Sigmoid colon (tissue), 4 donors: ENCODE measurements at regions not wholly inside any gene's neighbourhood (a gene's known extent, or its start where the extent isn't known, plus 50 kb on each side); places are given as distances from the start of the nearest gene placed in this dataset.

Source experiments
- POLR2A ChIP-seq, 2 donors: fragments of 450-650 bp; IDR thresholded peaks; one replicate each; pipeline ENCODE4 v1.6.1; 2016; ENCODE audit warnings: antibody characterized with exemption in 2 of 2, mild to moderate bottlenecking in 2 of 2, moderate library complexity in 2 of 2
- POLR2AphosphoS5 ChIP-seq, 4 donors: sonication (generic); formaldehyde crosslinking; IDR thresholded peaks; one replicate each; pipeline ENCODE4 v1.6.1; 2017; ENCODE audit warnings: antibody characterized with exemption in 4 of 4
- TF ChIP-seq, protein P1 (sequence below), 4 experiments: fragments of 450-650 bp in 3 of 4; fragments of 200-600 bp in 1 of 4; IDR thresholded peaks; one replicate each; pipeline ENCODE4 v1.5.1; 2016 to 2019; ENCODE audit warnings: antibody characterized with exemption in 4 of 4, mild to moderate bottlenecking in 3 of 4, moderate library complexity in 2 of 4

DNA sequence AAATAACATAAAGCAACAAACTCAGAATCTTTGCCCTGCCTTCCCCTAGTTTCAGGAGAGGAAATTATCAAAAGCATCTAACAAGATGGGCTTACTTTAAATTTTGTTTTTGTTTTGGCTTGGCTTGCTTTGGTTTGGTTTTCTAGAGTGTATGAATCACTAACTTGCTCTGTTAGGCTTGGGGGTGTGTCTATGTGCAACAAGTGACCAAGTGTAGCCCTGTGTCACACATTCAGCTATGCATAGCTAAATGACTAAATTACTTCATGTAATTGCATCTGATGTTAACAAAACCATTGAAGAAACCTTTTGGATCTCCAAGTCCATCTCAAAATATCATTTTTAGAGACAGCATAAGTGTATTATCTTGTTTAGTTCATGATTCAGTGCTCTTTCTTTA lies 251.0 kb downstream of the TFEC start:
- TF ChIP-seq, protein P1, sequence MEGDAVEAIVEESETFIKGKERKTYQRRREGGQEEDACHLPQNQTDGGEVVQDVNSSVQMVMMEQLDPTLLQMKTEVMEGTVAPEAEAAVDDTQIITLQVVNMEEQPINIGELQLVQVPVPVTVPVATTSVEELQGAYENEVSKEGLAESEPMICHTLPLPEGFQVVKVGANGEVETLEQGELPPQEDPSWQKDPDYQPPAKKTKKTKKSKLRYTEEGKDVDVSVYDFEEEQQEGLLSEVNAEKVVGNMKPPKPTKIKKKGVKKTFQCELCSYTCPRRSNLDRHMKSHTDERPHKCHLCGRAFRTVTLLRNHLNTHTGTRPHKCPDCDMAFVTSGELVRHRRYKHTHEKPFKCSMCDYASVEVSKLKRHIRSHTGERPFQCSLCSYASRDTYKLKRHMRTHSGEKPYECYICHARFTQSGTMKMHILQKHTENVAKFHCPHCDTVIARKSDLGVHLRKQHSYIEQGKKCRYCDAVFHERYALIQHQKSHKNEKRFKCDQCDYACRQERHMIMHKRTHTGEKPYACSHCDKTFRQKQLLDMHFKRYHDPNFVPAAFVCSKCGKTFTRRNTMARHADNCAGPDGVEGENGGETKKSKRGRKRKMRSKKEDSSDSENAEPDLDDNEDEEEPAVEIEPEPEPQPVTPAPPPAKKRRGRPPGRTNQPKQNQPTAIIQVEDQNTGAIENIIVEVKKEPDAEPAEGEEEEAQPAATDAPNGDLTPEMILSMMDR (IDR thresholded peaks at IDR 0.05), result no peak
- TF ChIP-seq POLR2A (IDR thresholded peaks at IDR 0.05), result no peak
- TF ChIP-seq POLR2AphosphoS5 (IDR thresholded peaks at IDR 0.05), result no peak
